ENCODE measurements at regions not wholly inside any gene's neighbourhood (a gene's known extent, or its start where the extent isn't known, plus 50 kb on each side); places are given as distances from the start of the nearest gene placed in this dataset.

DNA sequence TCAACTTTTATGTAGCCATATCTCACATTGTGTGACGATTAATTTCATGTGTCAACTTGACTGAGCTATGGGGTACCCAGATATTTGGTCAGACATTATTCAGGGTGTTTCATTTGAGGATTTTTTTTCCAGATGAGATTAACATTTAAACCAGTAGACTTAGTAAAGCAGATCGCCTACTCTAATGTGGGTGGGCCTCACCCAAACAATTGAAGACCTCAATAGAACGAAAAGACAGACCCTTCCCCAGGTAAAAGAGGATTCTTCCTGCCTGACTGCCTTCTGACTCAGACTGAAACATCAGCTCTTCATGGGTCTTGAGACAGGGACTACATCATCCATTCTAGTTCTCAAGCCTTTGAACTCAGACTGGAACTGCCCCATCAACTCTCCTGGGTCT lies 231.7 kb upstream of the SASH1 start:
- Histone ChIP-seq H3K4me2 (replicated peaks; ENCODE audit: extremely low read depth, low read length, poor library complexity, severe bottlenecking) (no peak overlapping the region), H3K36me3 (replicated peaks in 1 of 2; ENCODE audit: control insufficient read depth in 1 of 2, insufficient read depth in 2 of 2, low read length in 2 of 2) (no peaks in the 10 kb centered on the region), H3K9ac (ENCODE audit: insufficient read depth, low read length, poor library complexity, severe bottlenecking) (no peak overlapping the region), H2AFZ (ENCODE audit: insufficient read depth, low read depth, low read length, poor library complexity, severe bottlenecking) (no peak overlapping the region), H4K20me1 (ENCODE audit: insufficient read depth, low read length) (no peaks in the 10 kb centered on the region), H3K9me3 (replicated peaks in 1 of 2; ENCODE audit: control insufficient read depth in 1 of 2, insufficient read depth in 1 of 2, low read length in 2 of 2) (no peaks in the 10 kb centered on the region), H3K4me3 (replicated peaks in 1 of 3; ENCODE audit: low read depth in 2 of 3, low read length in 3 of 3) (no peak overlapping the region), H3K79me2 (ENCODE audit: insufficient read depth, low read length) (no peaks in the 10 kb centered on the region), H3K27me3 (ENCODE audit: control insufficient read depth in 2 of 2, insufficient read depth in 2 of 2, low read length in 2 of 2) (no peaks in the 10 kb centered on the region), H3K4me1 (ENCODE audit: control insufficient read depth in 1 of 2, insufficient read depth in 2 of 2, low read length in 2 of 2) (no peaks in the 10 kb centered on the region), H3K27ac (ENCODE audit: low read depth in 1 of 2, low read length in 2 of 2) (no peak overlapping the region)
- WGBS (ENCODE audit: insufficient coverage): 100% methylated on average over 1 of the region's 3 CpGs
- Mint-ChIP-seq H3K36me3 (no peaks in the 10 kb centered on the region), H3K27me3 (ENCODE audit: low read depth in 3 of 3) (no peaks in the 10 kb centered on the region), H3K4me1 (no peaks in the 10 kb centered on the region), H3K27ac (no peak overlapping the region), H3K4me3 (no peak overlapping the region), H3K9me3 (peaks cover 0 to 5% (median 2%) of the 10 kb centered on the region in 7 donors)
- TF ChIP-seq, protein P1, sequence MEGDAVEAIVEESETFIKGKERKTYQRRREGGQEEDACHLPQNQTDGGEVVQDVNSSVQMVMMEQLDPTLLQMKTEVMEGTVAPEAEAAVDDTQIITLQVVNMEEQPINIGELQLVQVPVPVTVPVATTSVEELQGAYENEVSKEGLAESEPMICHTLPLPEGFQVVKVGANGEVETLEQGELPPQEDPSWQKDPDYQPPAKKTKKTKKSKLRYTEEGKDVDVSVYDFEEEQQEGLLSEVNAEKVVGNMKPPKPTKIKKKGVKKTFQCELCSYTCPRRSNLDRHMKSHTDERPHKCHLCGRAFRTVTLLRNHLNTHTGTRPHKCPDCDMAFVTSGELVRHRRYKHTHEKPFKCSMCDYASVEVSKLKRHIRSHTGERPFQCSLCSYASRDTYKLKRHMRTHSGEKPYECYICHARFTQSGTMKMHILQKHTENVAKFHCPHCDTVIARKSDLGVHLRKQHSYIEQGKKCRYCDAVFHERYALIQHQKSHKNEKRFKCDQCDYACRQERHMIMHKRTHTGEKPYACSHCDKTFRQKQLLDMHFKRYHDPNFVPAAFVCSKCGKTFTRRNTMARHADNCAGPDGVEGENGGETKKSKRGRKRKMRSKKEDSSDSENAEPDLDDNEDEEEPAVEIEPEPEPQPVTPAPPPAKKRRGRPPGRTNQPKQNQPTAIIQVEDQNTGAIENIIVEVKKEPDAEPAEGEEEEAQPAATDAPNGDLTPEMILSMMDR (IDR thresholded peaks at IDR 0.05): no peak
- no peak for DNase-seq
- intact Hi-C loops (cut with micrococcal nuclease): no loop called here

DNA sequence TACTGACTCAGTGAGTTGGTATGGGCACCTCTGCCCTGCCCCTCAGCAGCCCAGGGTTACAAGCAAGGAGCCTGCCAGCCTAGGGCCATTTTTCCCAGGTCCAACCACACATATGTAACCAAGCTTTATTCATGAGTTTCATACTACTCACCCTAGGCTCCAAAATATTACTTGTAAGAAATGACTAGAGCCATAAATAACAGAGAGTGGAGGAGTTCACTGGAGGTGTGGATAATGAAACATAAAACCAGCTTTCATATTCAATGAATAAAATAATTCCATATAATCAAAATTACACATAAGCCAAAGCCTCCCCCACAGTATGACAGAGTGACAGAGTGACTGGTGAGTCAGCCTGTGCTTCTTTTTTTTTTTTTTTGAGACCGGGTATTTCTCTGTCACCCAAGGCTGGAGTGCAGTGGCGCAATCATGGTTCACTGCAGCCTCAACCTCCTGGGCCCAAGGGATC lies 229.8 kb upstream of the SASH1 start:
- no peak overlapping the region for H2AFZ ChIP-seq (ENCODE audit: insufficient read depth, low read depth, low read length, poor library complexity, severe bottlenecking)
- H3K36me3 Mint-ChIP-seq: no peaks in the 10 kb centered on the region
- peaks cover 0 to 4% (median 2%) of the 10 kb centered on the region in 7 donors for H3K9me3 Mint-ChIP-seq
- no peak overlapping the region for H3K27ac ChIP-seq (ENCODE audit: low read depth in 1 of 2, low read length in 2 of 2)
- no peaks in the 10 kb centered on the region for H3K36me3 ChIP-seq (replicated peaks in 1 of 2; ENCODE audit: control insufficient read depth in 1 of 2, insufficient read depth in 2 of 2, low read length in 2 of 2)
- H3K9ac ChIP-seq (ENCODE audit: insufficient read depth, low read length, poor library complexity, severe bottlenecking): no peak overlapping the region
- no peak overlapping the region for H3K4me3 ChIP-seq (replicated peaks in 1 of 3; ENCODE audit: low read depth in 2 of 3, low read length in 3 of 3)
- H3K27me3 Mint-ChIP-seq (ENCODE audit: low read depth in 3 of 3): peaks cover 0 to 3% (median 0%) of the 10 kb centered on the region in 3 donors
- DNase-seq: no peak
- no peaks in the 10 kb centered on the region for H3K79me2 ChIP-seq (ENCODE audit: insufficient read depth, low read length)
- H3K4me1 Mint-ChIP-seq: no peaks in the 10 kb centered on the region
- TF ChIP-seq, protein P1 (IDR thresholded peaks at IDR 0.05): no peak
- no peaks in the 10 kb centered on the region for H3K9me3 ChIP-seq (replicated peaks in 1 of 2; ENCODE audit: control insufficient read depth in 1 of 2, insufficient read depth in 1 of 2, low read length in 2 of 2)
- WGBS (ENCODE audit: insufficient coverage): 60% methylated on average over 2 of the region's 2 CpGs
- no peak overlapping the region for H3K27ac Mint-ChIP-seq
- intact Hi-C loops (cut with micrococcal nuclease): no loop called here
- H3K27me3 ChIP-seq (ENCODE audit: control insufficient read depth in 2 of 2, insufficient read depth in 2 of 2, low read length in 2 of 2): no peaks in the 10 kb centered on the region
- H3K4me2 ChIP-seq (replicated peaks; ENCODE audit: extremely low read depth, low read length, poor library complexity, severe bottlenecking): no peak overlapping the region
- no peak overlapping the region for H3K4me3 Mint-ChIP-seq
- no peaks in the 10 kb centered on the region for H4K20me1 ChIP-seq (ENCODE audit: insufficient read depth, low read length)
- H3K4me1 ChIP-seq (ENCODE audit: control insufficient read depth in 1 of 2, insufficient read depth in 2 of 2, low read length in 2 of 2): no peaks in the 10 kb centered on the region
